ENCODE measurements at regions not wholly inside any gene's neighbourhood (a gene's known extent, or its start where the extent isn't known, plus 50 kb on each side); places are given as distances from the start of the nearest gene placed in this dataset.

- Mint-ChIP-seq H3K36me3 (no peaks in the 10 kb centered on the region), H3K27me3 (no peaks in the 10 kb centered on the region), H3K27ac (no peak overlapping the region), H3K4me1 (no peaks in the 10 kb centered on the region), H3K9me3 (peaks cover 0 to 5% (median 1%) of the 10 kb centered on the region in 7 donors), H3K4me3 (no peak overlapping the region)
- H3K9me3 ChIP-seq (ENCODE audit: control insufficient read depth in 2 of 2, low read length in 2 of 2) = no peaks in the 10 kb centered on the region
- H3K27ac ChIP-seq (ENCODE audit: insufficient read depth, low read length, poor library complexity, severe bottlenecking) = no peak overlapping the region
- H3K4me3 ChIP-seq (ENCODE audit: low read depth, low read length) = no peak overlapping the region
- no peak for ATAC-seq (ENCODE audit: low read depth in 2 of 2)
- no peaks in the 10 kb centered on the region for H3K36me3 ChIP-seq (ENCODE audit: control insufficient read depth, insufficient read depth, low read length)
- no peaks in the 10 kb centered on the region for H3K4me1 ChIP-seq (ENCODE audit: control insufficient read depth, insufficient read depth, low read length, poor library complexity, severe bottlenecking)
- no peak for DNase-seq
- no peaks in the 10 kb centered on the region for H3K27me3 ChIP-seq (ENCODE audit: control insufficient read depth, insufficient read depth, low read length)
These were observed 297.9 kb downstream of the GPM6A start for GRCh38 chr4:175514174-175514573.

DNA sequence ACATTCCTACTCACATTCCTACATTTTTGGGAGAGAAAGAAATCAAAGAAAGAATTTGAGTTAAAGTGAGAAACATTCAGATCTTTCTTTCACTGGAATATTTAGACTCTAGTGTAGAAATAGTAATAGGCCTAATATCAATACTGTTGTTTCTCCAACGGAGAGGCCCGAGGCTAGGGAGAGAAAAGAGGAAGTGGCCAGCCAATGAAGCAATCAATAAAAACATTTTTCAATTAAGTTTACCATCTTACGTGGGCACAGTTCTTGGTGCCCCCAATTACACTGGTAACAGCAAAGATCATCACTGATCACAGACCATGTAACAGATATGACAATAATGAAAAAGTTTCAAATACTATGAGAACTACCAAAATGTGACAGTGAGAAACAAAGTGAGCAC is 281.4 kb downstream of the GPM6A start:
- H3K4me1 Mint-ChIP-seq = no peaks in the 10 kb centered on the region
- H3K36me3 Mint-ChIP-seq = no peaks in the 10 kb centered on the region
- DNase-seq = no peak
- H3K27ac Mint-ChIP-seq = no peak overlapping the region
- H3K27me3 ChIP-seq (ENCODE audit: control insufficient read depth, insufficient read depth, low read length) = no peaks in the 10 kb centered on the region
- no peak overlapping the region for H3K4me3 Mint-ChIP-seq
- no peaks in the 10 kb centered on the region for H3K4me1 ChIP-seq (ENCODE audit: control insufficient read depth, insufficient read depth, low read length, poor library complexity, severe bottlenecking)
- H3K27me3 Mint-ChIP-seq = no peaks in the 10 kb centered on the region
- no peak for ATAC-seq (ENCODE audit: low read depth in 2 of 2)
- no peaks in the 10 kb centered on the region for H3K9me3 ChIP-seq (ENCODE audit: control insufficient read depth in 2 of 2, low read length in 2 of 2)
- no peaks in the 10 kb centered on the region for H3K36me3 ChIP-seq (ENCODE audit: control insufficient read depth, insufficient read depth, low read length)
- H3K9me3 Mint-ChIP-seq = peaks cover 0 to 14% (median 2%) of the 10 kb centered on the region in 7 donors
- no peak overlapping the region for H3K4me3 ChIP-seq (ENCODE audit: low read depth, low read length)
- no peak overlapping the region for H3K27ac ChIP-seq (ENCODE audit: insufficient read depth, low read length, poor library complexity, severe bottlenecking)

DNA sequence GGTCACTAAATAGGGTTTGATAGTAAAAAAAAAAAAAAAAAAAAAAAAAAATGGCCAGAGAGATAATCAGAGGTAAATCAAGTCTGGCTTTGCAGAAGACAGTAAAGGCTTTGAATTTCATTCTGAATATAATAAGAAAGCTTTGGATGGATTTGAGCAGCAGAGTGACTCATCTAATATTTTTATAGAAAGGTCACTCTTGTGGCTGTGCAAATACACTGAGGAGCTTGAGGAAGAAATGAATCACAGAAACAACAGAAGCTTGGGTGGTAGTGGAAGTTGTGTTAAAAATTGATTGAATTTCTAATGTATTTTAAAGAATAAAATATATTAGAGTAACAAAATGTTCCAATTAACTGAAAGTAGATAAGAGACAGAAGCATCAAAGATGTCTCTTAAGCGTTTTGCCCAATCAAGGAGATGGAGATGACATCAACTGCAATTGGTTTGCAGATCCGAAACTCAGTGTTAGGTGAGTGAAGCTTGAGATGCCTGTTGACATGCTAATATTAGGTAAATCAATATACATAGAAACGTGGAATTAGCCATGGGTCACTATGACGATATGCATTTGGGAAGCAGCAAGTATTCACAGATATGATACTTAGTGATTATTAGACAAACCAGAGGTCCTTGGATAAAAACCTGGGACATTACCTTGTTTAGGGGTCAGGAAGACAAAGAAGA is 280.5 kb downstream of the GPM6A start:
- Mint-ChIP-seq H3K36me3 (no peaks in the 10 kb centered on the region), H3K4me3 (no peak overlapping the region), H3K27me3 (no peaks in the 10 kb centered on the region), H3K9me3 (peaks cover 0 to 14% (median 2%) of the 10 kb centered on the region in 7 donors), H3K4me1 (no peaks in the 10 kb centered on the region), H3K27ac (no peak overlapping the region)
- Histone ChIP-seq H3K27me3 (ENCODE audit: control insufficient read depth, insufficient read depth, low read length) (no peaks in the 10 kb centered on the region), H3K36me3 (ENCODE audit: control insufficient read depth, insufficient read depth, low read length) (no peaks in the 10 kb centered on the region), H3K9me3 (ENCODE audit: control insufficient read depth in 2 of 2, low read length in 2 of 2) (no peaks in the 10 kb centered on the region), H3K27ac (ENCODE audit: insufficient read depth, low read length, poor library complexity, severe bottlenecking) (no peak overlapping the region), H3K4me1 (ENCODE audit: control insufficient read depth, insufficient read depth, low read length, poor library complexity, severe bottlenecking) (no peaks in the 10 kb centered on the region), H3K4me3 (ENCODE audit: low read depth, low read length) (no peak overlapping the region)
- DNase-seq (no peak), ATAC-seq (ENCODE audit: low read depth in 2 of 2) (no peak)

- ATAC-seq (ENCODE audit: low read depth in 2 of 2) = no peak
- Histone ChIP-seq H3K27me3 (ENCODE audit: control insufficient read depth, insufficient read depth, low read length) (no peaks in the 10 kb centered on the region), H3K9me3 (ENCODE audit: control insufficient read depth in 2 of 2, low read length in 2 of 2) (no peaks in the 10 kb centered on the region), H3K27ac (ENCODE audit: insufficient read depth, low read length, poor library complexity, severe bottlenecking) (no peak overlapping the region), H3K4me1 (ENCODE audit: control insufficient read depth, insufficient read depth, low read length, poor library complexity, severe bottlenecking) (no peaks in the 10 kb centered on the region), H3K36me3 (ENCODE audit: control insufficient read depth, insufficient read depth, low read length) (no peaks in the 10 kb centered on the region), H3K4me3 (ENCODE audit: low read depth, low read length) (no peak overlapping the region)
- peaks cover 0 to 14% (median 3%) of the 10 kb centered on the region in 7 donors for H3K9me3 Mint-ChIP-seq
- H3K4me3 Mint-ChIP-seq = no peak overlapping the region
- no peaks in the 10 kb centered on the region for H3K27me3 Mint-ChIP-seq
- no peaks in the 10 kb centered on the region for H3K36me3 Mint-ChIP-seq
- peak in 1 of 3 donors; percentile 5 for DNase-seq
- no peaks in the 10 kb centered on the region for H3K4me1 Mint-ChIP-seq
- H3K27ac Mint-ChIP-seq = no peak overlapping the region
These were observed 275.1 kb downstream of the GPM6A start for GRCh38 chr4:175536852-175537453.

DNA sequence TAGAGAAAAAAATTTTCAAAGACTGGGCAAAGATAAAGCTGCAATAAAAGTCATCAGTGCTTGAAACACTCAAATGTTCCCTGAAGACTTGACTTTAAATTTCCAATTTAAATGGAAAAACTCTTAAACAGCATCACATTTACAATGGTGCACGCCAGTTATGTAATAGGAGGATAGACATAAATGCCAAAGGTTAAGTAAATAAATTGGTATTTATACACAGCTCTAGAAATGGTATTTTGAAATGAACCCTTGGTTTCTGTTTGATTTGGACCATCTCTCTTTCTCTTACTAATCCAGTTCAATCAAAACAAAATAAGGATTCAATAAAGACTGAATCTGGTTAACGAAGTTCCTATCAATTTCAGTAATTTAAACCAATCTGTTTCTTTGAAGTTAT is 272.6 kb downstream of the GPM6A start:
- no peak overlapping the region for H3K4me3 ChIP-seq (ENCODE audit: low read depth, low read length)
- Mint-ChIP-seq H3K27me3 (no peaks in the 10 kb centered on the region), H3K27ac (no peak overlapping the region), H3K36me3 (no peaks in the 10 kb centered on the region), H3K4me1 (no peaks in the 10 kb centered on the region), H3K9me3 (peaks cover 0 to 7% (median under 1%) of the 10 kb centered on the region in 7 donors), H3K4me3 (no peak overlapping the region)
- no peaks in the 10 kb centered on the region for H3K9me3 ChIP-seq (ENCODE audit: control insufficient read depth in 2 of 2, low read length in 2 of 2)
- DNase-seq = no peak
- H3K27ac ChIP-seq (ENCODE audit: insufficient read depth, low read length, poor library complexity, severe bottlenecking) = no peak overlapping the region
- no peaks in the 10 kb centered on the region for H3K27me3 ChIP-seq (ENCODE audit: control insufficient read depth, insufficient read depth, low read length)
- ATAC-seq (ENCODE audit: low read depth in 2 of 2) = no peak
- H3K4me1 ChIP-seq (ENCODE audit: control insufficient read depth, insufficient read depth, low read length, poor library complexity, severe bottlenecking) = no peaks in the 10 kb centered on the region
- H3K36me3 ChIP-seq (ENCODE audit: control insufficient read depth, insufficient read depth, low read length) = no peaks in the 10 kb centered on the region

GRCh38 chr4:175540151-175540550 is 271.9 kb downstream of the GPM6A start:
- no peaks in the 10 kb centered on the region for H3K36me3 ChIP-seq (ENCODE audit: control insufficient read depth, insufficient read depth, low read length)

DNA sequence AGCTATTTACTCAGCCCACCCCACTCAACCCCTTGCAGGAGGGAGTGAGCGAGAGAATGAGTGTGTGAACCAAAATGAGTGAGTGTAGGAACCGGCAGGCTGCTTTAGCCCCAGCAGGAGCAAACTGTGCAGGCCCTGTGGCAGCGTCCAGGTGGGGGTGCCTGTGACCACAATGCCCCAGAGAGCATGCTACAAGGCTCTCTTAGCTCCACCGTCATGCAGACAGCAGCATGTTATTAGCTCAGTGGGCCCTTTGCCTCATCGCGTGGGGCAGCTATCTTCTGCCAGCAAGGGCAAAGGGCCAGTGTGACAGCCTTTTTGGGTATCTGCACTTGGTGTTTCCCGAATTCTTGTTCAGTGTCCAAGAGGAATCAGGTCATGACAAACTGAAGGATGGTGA is 271.3 kb downstream of the GPM6A start:
- Mint-ChIP-seq H3K4me3 (no peak overlapping the region), H3K4me1 (no peaks in the 10 kb centered on the region), H3K36me3 (no peaks in the 10 kb centered on the region), H3K27me3 (no peaks in the 10 kb centered on the region), H3K27ac (no peak overlapping the region), H3K9me3 (peaks cover 0 to 7% (median 2%) of the 10 kb centered on the region in 7 donors)
- no peak for ATAC-seq (ENCODE audit: low read depth in 2 of 2)
- Histone ChIP-seq H3K36me3 (ENCODE audit: control insufficient read depth, insufficient read depth, low read length) (no peaks in the 10 kb centered on the region), H3K27ac (ENCODE audit: insufficient read depth, low read length, poor library complexity, severe bottlenecking) (no peak overlapping the region), H3K4me3 (ENCODE audit: low read depth, low read length) (no peak overlapping the region), H3K27me3 (ENCODE audit: control insufficient read depth, insufficient read depth, low read length) (no peaks in the 10 kb centered on the region), H3K9me3 (ENCODE audit: control insufficient read depth in 2 of 2, low read length in 2 of 2) (no peaks in the 10 kb centered on the region), H3K4me1 (ENCODE audit: control insufficient read depth, insufficient read depth, low read length, poor library complexity, severe bottlenecking) (no peaks in the 10 kb centered on the region)
- DNase-seq = no peak

More at GRCh38 chr4:175540151-175540550, 271.9 kb downstream of the GPM6A start:
- Histone ChIP-seq H3K27me3 (ENCODE audit: control insufficient read depth, insufficient read depth, low read length) (no peaks in the 10 kb centered on the region), H3K4me1 (ENCODE audit: control insufficient read depth, insufficient read depth, low read length, poor library complexity, severe bottlenecking) (no peaks in the 10 kb centered on the region), H3K4me3 (ENCODE audit: low read depth, low read length) (no peak overlapping the region), H3K27ac (ENCODE audit: insufficient read depth, low read length, poor library complexity, severe bottlenecking) (no peak overlapping the region), H3K9me3 (ENCODE audit: control insufficient read depth in 2 of 2, low read length in 2 of 2) (no peaks in the 10 kb centered on the region)
- Mint-ChIP-seq H3K9me3 (peaks cover 0 to 7% (median 0%) of the 10 kb centered on the region in 7 donors), H3K27me3 (no peaks in the 10 kb centered on the region), H3K36me3 (no peaks in the 10 kb centered on the region), H3K4me1 (no peaks in the 10 kb centered on the region), H3K27ac (no peak overlapping the region), H3K4me3 (no peak overlapping the region)
- ATAC-seq (ENCODE audit: low read depth in 2 of 2) (no peak), DNase-seq (no peak)

DNA sequence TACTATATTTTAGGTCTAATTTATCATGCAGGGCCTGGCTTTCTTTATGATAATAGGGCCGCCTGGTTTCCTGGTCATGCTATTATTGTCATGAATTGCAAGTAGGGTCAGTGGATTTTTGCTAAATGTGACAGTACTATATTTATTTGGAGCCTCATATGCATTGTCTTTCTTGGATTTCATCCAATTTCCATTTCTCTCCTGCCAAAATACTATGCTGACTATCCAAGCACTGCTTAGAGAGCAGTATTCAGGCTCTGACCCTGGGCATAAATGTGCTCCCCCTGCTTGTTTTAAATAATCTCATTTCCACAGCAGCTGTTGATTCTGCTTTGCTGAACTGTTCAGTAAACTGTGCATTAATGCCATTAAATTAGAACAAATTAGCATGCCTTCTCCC is 269.3 kb downstream of the GPM6A start:
- no peak for ATAC-seq (ENCODE audit: low read depth in 2 of 2)
- Mint-ChIP-seq H3K4me1 (no peaks in the 10 kb centered on the region), H3K27me3 (no peaks in the 10 kb centered on the region), H3K4me3 (no peak overlapping the region), H3K27ac (no peak overlapping the region), H3K9me3 (peaks cover 0 to 10% (median 3%) of the 10 kb centered on the region in 7 donors), H3K36me3 (no peaks in the 10 kb centered on the region)
- Histone ChIP-seq H3K36me3 (ENCODE audit: control insufficient read depth, insufficient read depth, low read length) (no peaks in the 10 kb centered on the region), H3K27ac (ENCODE audit: insufficient read depth, low read length, poor library complexity, severe bottlenecking) (no peak overlapping the region), H3K27me3 (ENCODE audit: control insufficient read depth, insufficient read depth, low read length) (no peaks in the 10 kb centered on the region), H3K4me3 (ENCODE audit: low read depth, low read length) (no peak overlapping the region), H3K9me3 (ENCODE audit: control insufficient read depth in 2 of 2, low read length in 2 of 2) (no peaks in the 10 kb centered on the region), H3K4me1 (ENCODE audit: control insufficient read depth, insufficient read depth, low read length, poor library complexity, severe bottlenecking) (no peaks in the 10 kb centered on the region)
- no peak for DNase-seq

Measured in CD4-positive, CD25-positive, alpha-beta regulatory T cell (primary cell).